CD4-positive, alpha-beta memory T cell (primary cell): ENCODE measurements at regions not wholly inside any gene's neighbourhood (a gene's known extent, or its start where the extent isn't known, plus 50 kb on each side); places are given as distances from the start of the nearest gene placed in this dataset.

Source experiments
- CTCF ChIA-PET: fragments of 350-600 bp; sonication (Branson Sonifier 250); formaldehyde crosslinking; loops from one replicate; lab custom pipeline; 2021; ENCODE audit warnings: inconsistent platforms; ENCODE audit not compliant: partially characterized antibody; lab: Charles Lee
- POLR2A ChIA-PET: fragments of 350-600 bp; sonication (Branson Sonifier 250); formaldehyde crosslinking; loops from one replicate; lab custom pipeline; 2021; ENCODE audit not compliant: partially characterized antibody; lab: Charles Lee
- DNase-seq, 5 donors: peaks; one replicate each; pipeline versions ENCODE4 v3.0.0 to v3.0.0-alpha.2; 2020 to 2022; ENCODE audit warnings: mixed read lengths in 1 of 5
- H3K27ac ChIP-seq: one replicate; pipeline ENCODE4 v1.7.0; 2013; ENCODE audit warnings: low read depth, low read length
- H3K27me3 ChIP-seq: 2 replicates; pipeline ENCODE4 v1.7.0; 2013; ENCODE audit warnings: mild to moderate bottlenecking, low read length, moderate library complexity; ENCODE audit not compliant: insufficient read depth
- H3K36me3 ChIP-seq: 2 replicates; pipeline ENCODE4 v1.7.0; 2013; ENCODE audit warnings: mild to moderate bottlenecking, low read length, moderate library complexity; ENCODE audit not compliant: insufficient read depth
- H3K4me1 ChIP-seq: 2 replicates; pipeline ENCODE4 v1.7.0; 2013; ENCODE audit warnings: mild to moderate bottlenecking, low read length, moderate library complexity; ENCODE audit not compliant: insufficient read depth
- H3K4me3 ChIP-seq, 2 donors: one replicate each; pipeline ENCODE4 v1.7.0; 2013; ENCODE audit warnings: low read length in 2 of 2, mild to moderate bottlenecking in 1 of 2
- H3K9me3 ChIP-seq, 2 donors: one replicate each; pipeline ENCODE4 v1.7.0; 2013; ENCODE audit warnings: low read length in 2 of 2, control low read depth in 1 of 2; ENCODE audit not compliant: control insufficient read depth in 1 of 2
- H3K27ac Mint-ChIP-seq, 7 donors: one replicate each; pipeline ENCODE4 v1.8.0; 2020 to 2021; ENCODE audit warnings: mixed read lengths in 7 of 7, mild to moderate bottlenecking in 6 of 7, inconsistent platforms in 3 of 7, moderate library complexity in 3 of 7
- H3K27me3 Mint-ChIP-seq, 2 donors: one replicate each; pipeline ENCODE4 v1.8.0; 2020 to 2021; ENCODE audit warnings: mixed read lengths in 2 of 2
- H3K36me3 Mint-ChIP-seq, 2 donors: one replicate each; pipeline ENCODE4 v1.8.0; 2020 to 2021; ENCODE audit warnings: mixed read lengths in 2 of 2, inconsistent platforms in 1 of 2, mild to moderate bottlenecking in 1 of 2
- H3K4me1 Mint-ChIP-seq, 4 donors: one replicate each; pipeline ENCODE4 v1.8.0; 2020 to 2021; ENCODE audit warnings: mixed read lengths in 4 of 4, mild to moderate bottlenecking in 1 of 4
- H3K4me3 Mint-ChIP-seq, 8 donors: one replicate each; pipeline ENCODE4 v1.8.0; 2020 to 2021; ENCODE audit warnings: mixed read lengths in 8 of 8, mild to moderate bottlenecking in 7 of 8, moderate library complexity in 6 of 8, inconsistent platforms in 3 of 8
- H3K9me3 Mint-ChIP-seq, 8 donors: one replicate each; pipeline ENCODE4 v1.8.0; 2020 to 2021; ENCODE audit warnings: mixed read lengths in 8 of 8, mild to moderate bottlenecking in 5 of 8, inconsistent platforms in 3 of 8, moderate library complexity in 1 of 8
- intact Hi-C: fragments of 100-400 bp; cut with micrococcal nuclease; formaldehyde crosslinking; loops from one replicate; pipeline ENCODE4 v1.15.1; 2023

GRCh38 chr2:195318440-195319111 lies 338.4 kb upstream of the SLC39A10 start:
- Histone ChIP-seq H3K27ac (no peak overlapping the region), H3K27me3 (no peaks in the 10 kb centered on the region), H3K36me3 (no peaks in the 10 kb centered on the region), H3K4me1 (peaks cover 11% of the 10 kb centered on the region), H3K4me3 (no peak overlapping the region), H3K9me3 (no peaks in the 10 kb centered on the region)
- Mint-ChIP-seq H3K4me3 (no peak overlapping the region), H3K27ac (no peak overlapping the region), H3K4me1 (peaks cover 5 to 11% (median 8%) of the 10 kb centered on the region in 4 donors), H3K9me3 (no peaks in the 10 kb centered on the region), H3K27me3 (no peaks in the 10 kb centered on the region), H3K36me3 (no peaks in the 10 kb centered on the region)
- POLR2A ChIA-PET = no interaction called here
- peak; percentile 33 to 48 (median 44) for DNase-seq
- CTCF ChIA-PET = interaction anchor here (1.0 to 1.6 kb wide), 4 partner anchors 10 to 344 kb away, joined by 3 to 12 read pairs (median 4); no protein-coding TSS in a partner anchor
- intact Hi-C loops = loop anchor here (1.0 to 5.0 kb wide), 2 partner anchors 342 to 749 kb away; partner anchors contain the start of gene DNAH7

GRCh38 chr2:195317550-195317949 lies 339.5 kb upstream of the SLC39A10 start:
- DNase-seq = no peak
- Histone ChIP-seq H3K4me3 (no peak overlapping the region), H3K36me3 (no peaks in the 10 kb centered on the region), H3K27me3 (no peaks in the 10 kb centered on the region), H3K9me3 (no peaks in the 10 kb centered on the region), H3K4me1 (peaks cover 11% of the 10 kb centered on the region), H3K27ac (no peak overlapping the region)
- H3K9me3 Mint-ChIP-seq = no peaks in the 10 kb centered on the region
- H3K27ac Mint-ChIP-seq = no peak overlapping the region
- peaks cover 5 to 11% (median 8%) of the 10 kb centered on the region in 4 donors for H3K4me1 Mint-ChIP-seq
- H3K27me3 Mint-ChIP-seq = no peaks in the 10 kb centered on the region
- intact Hi-C loops = loop anchor here (5.0 kb wide), 1 partner anchor 750 kb away; the partner anchor contains the start of gene DNAH7
- ChIA-PET CTCF (no interaction called here), POLR2A (no interaction called here)
- H3K36me3 Mint-ChIP-seq = no peaks in the 10 kb centered on the region
- H3K4me3 Mint-ChIP-seq = no peak overlapping the region

GRCh38 chr2:195316486-195316885 lies 340.5 kb upstream of the SLC39A10 start:
- no peak overlapping the region for H3K27ac ChIP-seq
- no peak overlapping the region for H3K4me3 Mint-ChIP-seq
- no peaks in the 10 kb centered on the region for H3K27me3 Mint-ChIP-seq
- peaks cover 11% of the 10 kb centered on the region for H3K4me1 ChIP-seq
- ChIA-PET CTCF (no interaction called here), POLR2A (no interaction called here)
- no peak overlapping the region for H3K4me3 ChIP-seq
- peaks cover 5 to 11% (median 8%) of the 10 kb centered on the region in 4 donors for H3K4me1 Mint-ChIP-seq
- H3K36me3 ChIP-seq = no peaks in the 10 kb centered on the region
- no peak overlapping the region for H3K27ac Mint-ChIP-seq
- H3K36me3 Mint-ChIP-seq = no peaks in the 10 kb centered on the region
- H3K27me3 ChIP-seq = no peaks in the 10 kb centered on the region
- intact Hi-C loops = loop anchor here (5.0 kb wide), 1 partner anchor 751 kb away; the partner anchor contains the start of gene DNAH7
- no peak for DNase-seq
- no peaks in the 10 kb centered on the region for H3K9me3 ChIP-seq
- H3K9me3 Mint-ChIP-seq = no peaks in the 10 kb centered on the region

GRCh38 chr2:195313962-195314361 lies 343.1 kb upstream of the SLC39A10 start:
- Histone ChIP-seq H3K27ac (no peak overlapping the region), H3K27me3 (no peaks in the 10 kb centered on the region), H3K4me1 (no peaks in the 10 kb centered on the region), H3K9me3 (no peaks in the 10 kb centered on the region), H3K36me3 (no peaks in the 10 kb centered on the region), H3K4me3 (no peak overlapping the region)
- Mint-ChIP-seq H3K36me3 (no peaks in the 10 kb centered on the region), H3K27ac (no peak overlapping the region), H3K27me3 (no peaks in the 10 kb centered on the region), H3K4me3 (no peak overlapping the region), H3K9me3 (no peaks in the 10 kb centered on the region), H3K4me1 (peaks cover 0 to 4% (median 0%) of the 10 kb centered on the region in 4 donors)
- ChIA-PET CTCF (no interaction called here), POLR2A (no interaction called here)
- intact Hi-C loops = no loop called here
- no peak for DNase-seq

GRCh38 chr2:195312662-195313061 lies 344.4 kb upstream of the SLC39A10 start:
- H3K27ac Mint-ChIP-seq = no peak overlapping the region
- H3K36me3 Mint-ChIP-seq = no peaks in the 10 kb centered on the region
- Histone ChIP-seq H3K4me3 (no peak overlapping the region), H3K9me3 (no peaks in the 10 kb centered on the region), H3K36me3 (no peaks in the 10 kb centered on the region), H3K27ac (no peak overlapping the region), H3K27me3 (no peaks in the 10 kb centered on the region), H3K4me1 (no peaks in the 10 kb centered on the region)
- no peak for DNase-seq
- H3K9me3 Mint-ChIP-seq = no peaks in the 10 kb centered on the region
- CTCF ChIA-PET = no interaction called here
- POLR2A ChIA-PET = no interaction called here
- H3K4me1 Mint-ChIP-seq = peaks cover 0 to 2% (median 0%) of the 10 kb centered on the region in 4 donors
- no peaks in the 10 kb centered on the region for H3K27me3 Mint-ChIP-seq
- intact Hi-C loops = no loop called here
- no peak overlapping the region for H3K4me3 Mint-ChIP-seq

GRCh38 chr2:195308163-195308562 lies 348.9 kb upstream of the SLC39A10 start:
- Histone ChIP-seq H3K27me3 (no peaks in the 10 kb centered on the region), H3K27ac (no peak overlapping the region), H3K9me3 (no peaks in the 10 kb centered on the region), H3K4me1 (no peaks in the 10 kb centered on the region), H3K4me3 (no peak overlapping the region), H3K36me3 (no peaks in the 10 kb centered on the region)
- ChIA-PET POLR2A (no interaction called here), CTCF (no interaction called here)
- H3K4me1 Mint-ChIP-seq = no peaks in the 10 kb centered on the region
- DNase-seq = no peak
- H3K36me3 Mint-ChIP-seq = no peaks in the 10 kb centered on the region
- no peaks in the 10 kb centered on the region for H3K9me3 Mint-ChIP-seq
- H3K27ac Mint-ChIP-seq = no peak overlapping the region
- peaks cover 0 to 3% of the 10 kb centered on the region in 2 donors for H3K27me3 Mint-ChIP-seq
- no peak overlapping the region for H3K4me3 Mint-ChIP-seq
- intact Hi-C loops = no loop called here

GRCh38 chr2:195307751-195308150 lies 349.3 kb upstream of the SLC39A10 start:
- Histone ChIP-seq H3K4me3 (no peak overlapping the region), H3K9me3 (no peaks in the 10 kb centered on the region), H3K27ac (no peak overlapping the region), H3K4me1 (no peaks in the 10 kb centered on the region), H3K36me3 (no peaks in the 10 kb centered on the region), H3K27me3 (no peaks in the 10 kb centered on the region)
- intact Hi-C loops = no loop called here
- ChIA-PET POLR2A (no interaction called here), CTCF (no interaction called here)
- H3K9me3 Mint-ChIP-seq = no peaks in the 10 kb centered on the region
- H3K4me1 Mint-ChIP-seq = no peaks in the 10 kb centered on the region
- DNase-seq = no peak
- peaks cover 0 to 3% of the 10 kb centered on the region in 2 donors for H3K27me3 Mint-ChIP-seq
- no peaks in the 10 kb centered on the region for H3K36me3 Mint-ChIP-seq
- no peak overlapping the region for H3K4me3 Mint-ChIP-seq
- no peak overlapping the region for H3K27ac Mint-ChIP-seq
